ENCODE measurements at regions not wholly inside any gene's neighbourhood (a gene's known extent, or its start where the extent isn't known, plus 50 kb on each side); places are given as distances from the start of the nearest gene placed in this dataset.

DNA sequence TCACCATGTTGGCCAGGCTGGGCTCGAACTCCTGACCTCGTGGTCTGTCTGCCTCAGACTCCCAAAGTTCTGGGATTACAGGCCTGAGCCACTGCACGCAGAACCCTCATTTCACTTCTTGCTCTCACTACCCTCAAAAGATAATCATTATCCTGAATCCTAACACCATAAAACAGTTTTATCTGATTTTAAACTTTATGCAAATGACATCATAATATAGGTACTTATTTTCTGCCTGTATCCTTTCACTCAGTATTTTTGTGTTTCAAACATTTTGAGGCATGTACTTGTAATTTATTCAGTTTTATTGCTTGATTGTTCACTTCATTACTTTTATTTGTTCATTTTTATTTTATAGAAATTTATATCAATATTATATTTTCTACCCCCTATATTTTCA, 719.2 kb upstream of the ARRDC3 start:
- no peak overlapping the region for H3K4me3 Mint-ChIP-seq
- POLR2A ChIA-PET = no interaction called here
- DNase-seq (ENCODE audit: low spot score) = no peak
- no peaks in the 10 kb centered on the region for H3K9me3 Mint-ChIP-seq
- H3K36me3 Mint-ChIP-seq = no peaks in the 10 kb centered on the region
- no peaks in the 10 kb centered on the region for H3K27me3 Mint-ChIP-seq (ENCODE audit: low read depth)
- CTCF ChIA-PET = no interaction called here
- no peaks in the 10 kb centered on the region for H3K4me1 Mint-ChIP-seq
- no peak for ATAC-seq
- no peak overlapping the region for H3K27ac Mint-ChIP-seq
- TF ChIP-seq, protein P1, sequence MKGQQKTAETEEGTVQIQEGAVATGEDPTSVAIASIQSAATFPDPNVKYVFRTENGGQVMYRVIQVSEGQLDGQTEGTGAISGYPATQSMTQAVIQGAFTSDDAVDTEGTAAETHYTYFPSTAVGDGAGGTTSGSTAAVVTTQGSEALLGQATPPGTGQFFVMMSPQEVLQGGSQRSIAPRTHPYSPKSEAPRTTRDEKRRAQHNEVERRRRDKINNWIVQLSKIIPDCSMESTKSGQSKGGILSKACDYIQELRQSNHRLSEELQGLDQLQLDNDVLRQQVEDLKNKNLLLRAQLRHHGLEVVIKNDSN (CRISPR knock-in tag; IDR thresholded peaks at IDR 0.05) = no peak
- TF ChIP-seq HMGA2 (CRISPR knock-in tag; IDR thresholded peaks at IDR 0.05) (no peak), TP53 (CRISPR knock-in tag; IDR thresholded peaks at IDR 0.05) (no peak), TEAD4 (CRISPR knock-in tag; IDR thresholded peaks at IDR 0.05) (no peak), ZNF138 (CRISPR knock-in tag; conservative IDR thresholded peaks at IDR 0.05) (no peak), TCF7 (CRISPR knock-in tag; IDR thresholded peaks at IDR 0.05; ENCODE audit: low read depth) (no peak), E2F5 (CRISPR knock-in tag; IDR thresholded peaks at IDR 0.05) (no peak), ZNF532 (CRISPR knock-in tag; IDR thresholded peaks at IDR 0.05; ENCODE audit: borderline replicate concordance) (no peak), NFATC4 (CRISPR knock-in tag; IDR thresholded peaks at IDR 0.05) (no peak), ELF4 (CRISPR knock-in tag; IDR thresholded peaks at IDR 0.05; ENCODE audit: low read depth) (no peak), ATF1 (CRISPR knock-in tag; IDR thresholded peaks at IDR 0.05) (no peak), TEAD1 (CRISPR knock-in tag; IDR thresholded peaks at IDR 0.05) (no peak), RELA (CRISPR knock-in tag; IDR thresholded peaks at IDR 0.05; ENCODE audit: borderline replicate concordance) (no peak), FOXK1 (CRISPR knock-in tag; IDR thresholded peaks at IDR 0.05) (no peak), ZNF396 (CRISPR knock-in tag; IDR thresholded peaks at IDR 0.05; ENCODE audit: borderline replicate concordance) (no peak), FOXP1 (CRISPR knock-in tag; IDR thresholded peaks at IDR 0.05; ENCODE audit: borderline replicate concordance) (no peak), OVOL2 (CRISPR knock-in tag; IDR thresholded peaks at IDR 0.05; ENCODE audit: borderline replicate concordance) (no peak)
- TF ChIP-seq, protein P2, sequence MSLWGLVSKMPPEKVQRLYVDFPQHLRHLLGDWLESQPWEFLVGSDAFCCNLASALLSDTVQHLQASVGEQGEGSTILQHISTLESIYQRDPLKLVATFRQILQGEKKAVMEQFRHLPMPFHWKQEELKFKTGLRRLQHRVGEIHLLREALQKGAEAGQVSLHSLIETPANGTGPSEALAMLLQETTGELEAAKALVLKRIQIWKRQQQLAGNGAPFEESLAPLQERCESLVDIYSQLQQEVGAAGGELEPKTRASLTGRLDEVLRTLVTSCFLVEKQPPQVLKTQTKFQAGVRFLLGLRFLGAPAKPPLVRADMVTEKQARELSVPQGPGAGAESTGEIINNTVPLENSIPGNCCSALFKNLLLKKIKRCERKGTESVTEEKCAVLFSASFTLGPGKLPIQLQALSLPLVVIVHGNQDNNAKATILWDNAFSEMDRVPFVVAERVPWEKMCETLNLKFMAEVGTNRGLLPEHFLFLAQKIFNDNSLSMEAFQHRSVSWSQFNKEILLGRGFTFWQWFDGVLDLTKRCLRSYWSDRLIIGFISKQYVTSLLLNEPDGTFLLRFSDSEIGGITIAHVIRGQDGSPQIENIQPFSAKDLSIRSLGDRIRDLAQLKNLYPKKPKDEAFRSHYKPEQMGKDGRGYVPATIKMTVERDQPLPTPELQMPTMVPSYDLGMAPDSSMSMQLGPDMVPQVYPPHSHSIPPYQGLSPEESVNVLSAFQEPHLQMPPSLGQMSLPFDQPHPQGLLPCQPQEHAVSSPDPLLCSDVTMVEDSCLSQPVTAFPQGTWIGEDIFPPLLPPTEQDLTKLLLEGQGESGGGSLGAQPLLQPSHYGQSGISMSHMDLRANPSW (CRISPR knock-in tag; conservative IDR thresholded peaks at IDR 0.05; ENCODE audit: low read depth) = no peak
- TF ChIP-seq, protein P3, sequence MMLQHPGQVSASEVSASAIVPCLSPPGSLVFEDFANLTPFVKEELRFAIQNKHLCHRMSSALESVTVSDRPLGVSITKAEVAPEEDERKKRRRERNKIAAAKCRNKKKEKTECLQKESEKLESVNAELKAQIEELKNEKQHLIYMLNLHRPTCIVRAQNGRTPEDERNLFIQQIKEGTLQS (CRISPR knock-in tag; conservative IDR thresholded peaks at IDR 0.05) = no peak
- TF ChIP-seq, protein P4, sequence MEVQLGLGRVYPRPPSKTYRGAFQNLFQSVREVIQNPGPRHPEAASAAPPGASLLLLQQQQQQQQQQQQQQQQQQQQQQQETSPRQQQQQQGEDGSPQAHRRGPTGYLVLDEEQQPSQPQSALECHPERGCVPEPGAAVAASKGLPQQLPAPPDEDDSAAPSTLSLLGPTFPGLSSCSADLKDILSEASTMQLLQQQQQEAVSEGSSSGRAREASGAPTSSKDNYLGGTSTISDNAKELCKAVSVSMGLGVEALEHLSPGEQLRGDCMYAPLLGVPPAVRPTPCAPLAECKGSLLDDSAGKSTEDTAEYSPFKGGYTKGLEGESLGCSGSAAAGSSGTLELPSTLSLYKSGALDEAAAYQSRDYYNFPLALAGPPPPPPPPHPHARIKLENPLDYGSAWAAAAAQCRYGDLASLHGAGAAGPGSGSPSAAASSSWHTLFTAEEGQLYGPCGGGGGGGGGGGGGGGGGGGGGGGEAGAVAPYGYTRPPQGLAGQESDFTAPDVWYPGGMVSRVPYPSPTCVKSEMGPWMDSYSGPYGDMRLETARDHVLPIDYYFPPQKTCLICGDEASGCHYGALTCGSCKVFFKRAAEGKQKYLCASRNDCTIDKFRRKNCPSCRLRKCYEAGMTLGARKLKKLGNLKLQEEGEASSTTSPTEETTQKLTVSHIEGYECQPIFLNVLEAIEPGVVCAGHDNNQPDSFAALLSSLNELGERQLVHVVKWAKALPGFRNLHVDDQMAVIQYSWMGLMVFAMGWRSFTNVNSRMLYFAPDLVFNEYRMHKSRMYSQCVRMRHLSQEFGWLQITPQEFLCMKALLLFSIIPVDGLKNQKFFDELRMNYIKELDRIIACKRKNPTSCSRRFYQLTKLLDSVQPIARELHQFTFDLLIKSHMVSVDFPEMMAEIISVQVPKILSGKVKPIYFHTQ (CRISPR knock-in tag; IDR thresholded peaks at IDR 0.05) = no peak
